ENCODE measurements at regions not wholly inside any gene's neighbourhood (a gene's known extent, or its start where the extent isn't known, plus 50 kb on each side); places are given as distances from the start of the nearest gene placed in this dataset.

- DNase-seq: no peak
These were observed 90.7 kb upstream of the DUSP10 start for GRCh38 chr1:221832617-221833016.

GRCh38 chr1:221832151-221832550 is 90.3 kb upstream of the DUSP10 start:
- no peak for DNase-seq

- no peak for DNase-seq
These were observed 87.6 kb upstream of the DUSP10 start for GRCh38 chr1:221829327-221830015.

- DNase-seq: no peak
These were observed 85.4 kb upstream of the DUSP10 start for GRCh38 chr1:221827307-221827642.

GRCh38 chr1:221824909-221825308 is 83.0 kb upstream of the DUSP10 start:
- no peak for DNase-seq

- DNase-seq: no peak
These were observed 82.1 kb upstream of the DUSP10 start for GRCh38 chr1:221824025-221824424.

GRCh38 chr1:221823561-221823960 is 81.7 kb upstream of the DUSP10 start:
- DNase-seq: no peak

- no peak for DNase-seq
These were observed 81.3 kb upstream of the DUSP10 start for GRCh38 chr1:221823149-221823548.

- no peak for DNase-seq
These were observed 80.7 kb upstream of the DUSP10 start for GRCh38 chr1:221822591-221822990.

- no peak for DNase-seq
These were observed 75.0 kb upstream of the DUSP10 start for GRCh38 chr1:221816899-221817298.

- no peak for DNase-seq
These were observed 73.8 kb upstream of the DUSP10 start for GRCh38 chr1:221815660-221816059.

- DNase-seq: no peak
These were observed 72.0 kb upstream of the DUSP10 start for GRCh38 chr1:221813887-221814286.

GRCh38 chr1:221812905-221813597 is 71.2 kb upstream of the DUSP10 start:
- no peak for DNase-seq

- DNase-seq: no peak
These were observed 70.3 kb upstream of the DUSP10 start for GRCh38 chr1:221812088-221812752.

GRCh38 chr1:221810406-221810805 is 68.5 kb upstream of the DUSP10 start:
- no peak for DNase-seq

GRCh38 chr1:221809091-221810029 is 67.5 kb upstream of the DUSP10 start:
- DNase-seq: no peak

- DNase-seq: no peak
These were observed 65.1 kb upstream of the DUSP10 start for GRCh38 chr1:221806984-221807383.

- DNase-seq: no peak
These were observed 64.3 kb upstream of the DUSP10 start for GRCh38 chr1:221806236-221806635.

GRCh38 chr1:221805121-221805520 is 63.2 kb upstream of the DUSP10 start:
- DNase-seq: no peak

- no peak for DNase-seq
These were observed 62.4 kb upstream of the DUSP10 start for GRCh38 chr1:221804303-221804702.

GRCh38 chr1:221801773-221802516 is 60.1 kb upstream of the DUSP10 start:
- DNase-seq: no peak

- DNase-seq: no peak
These were observed 59.4 kb upstream of the DUSP10 start for GRCh38 chr1:221801251-221801661.
